Lower leg skin (tissue), 4 donors: ENCODE measurements at regions not wholly inside any gene's neighbourhood (a gene's known extent, or its start where the extent isn't known, plus 50 kb on each side); places are given as distances from the start of the nearest gene placed in this dataset.

ENCODE experiments used
- DNase-seq, 2 donors: peaks; one replicate each; pipeline ENCODE4 v3.0.0-alpha.2; 2019; ENCODE audit warnings: low spot score in 2 of 2
- H3K4me3 ChIP-seq: fragments of 200-600 bp; sonication (generic); 2 replicates; pipeline ENCODE4 v1.5.1; 2017; ENCODE audit warnings: mild to moderate bottlenecking, low read depth; ENCODE audit not compliant: poor library complexity, severe bottlenecking
- CTCF ChIP-seq, 3 donors: fragments of 450-650 bp; IDR thresholded peaks; one replicate each; pipeline ENCODE4 v1.5.1; 2016; ENCODE audit warnings: antibody characterized with exemption in 3 of 3, mild to moderate bottlenecking in 3 of 3, moderate library complexity in 2 of 3
- POLR2A ChIP-seq, 2 donors: fragments of 450-650 bp; IDR thresholded peaks; one replicate each; pipeline ENCODE4 v1.6.1; 2016 to 2017; ENCODE audit warnings: antibody characterized with exemption in 2 of 2, mild to moderate bottlenecking in 1 of 2, moderate library complexity in 1 of 2
- WGBS, 2 donors: methylation state at CpG; one replicate each; pipeline ENCODE4 v1.1.5; 2018; 5-methylcytosine and 5-hydroxymethylcytosine counted together
- intact Hi-C: fragments of 100-400 bp; cut with DNase I; formaldehyde crosslinking; loops from one replicate; pipeline ENCODE4 v1.15.0; 2023; ENCODE audit warnings: low total_unique reads

GRCh38 chr3:24850245-24850644 lies 355.6 kb upstream of the THRB start:
- no peak for TF ChIP-seq CTCF (IDR thresholded peaks at IDR 0.05)
- WGBS, 2 donors = 59 to 63% methylated on average over 2 of the region's 2 CpGs
- no peak for DNase-seq
- H3K4me3 ChIP-seq = no peak overlapping the region
- intact Hi-C loops = no loop called here

- DNase-seq = no peak
- WGBS, 2 donors = 39 to 49% methylated on average over 4 of the region's 4 CpGs
- no peak for TF ChIP-seq POLR2A (IDR thresholded peaks at IDR 0.05)
- TF ChIP-seq CTCF (IDR thresholded peaks at IDR 0.05) = no peak
- no peak overlapping the region for H3K4me3 ChIP-seq
- intact Hi-C loops = no loop called here
These were observed 359.2 kb upstream of the THRB start for GRCh38 chr3:24853685-24854490.

DNA sequence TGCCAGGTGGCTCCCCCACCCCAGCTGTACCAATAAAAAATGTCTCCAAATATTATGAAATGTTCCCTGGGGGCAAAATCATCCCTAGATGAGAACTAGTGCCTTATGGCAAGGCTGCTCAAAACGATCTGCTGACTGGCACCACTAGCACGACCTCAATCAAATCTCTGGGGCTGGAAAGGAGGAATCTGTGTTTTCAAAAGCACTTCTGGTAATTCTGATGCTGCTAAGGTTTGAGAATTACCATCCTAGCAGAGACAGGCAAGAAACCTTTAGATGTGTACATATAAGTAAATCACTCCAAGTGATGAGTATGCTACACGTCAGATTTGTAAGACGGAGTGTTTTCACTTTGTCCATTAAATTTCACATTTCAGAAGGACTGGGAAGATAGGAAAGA lies 360.1 kb upstream of the THRB start:
- no peak overlapping the region for H3K4me3 ChIP-seq
- no peak for DNase-seq
- intact Hi-C loops = no loop called here
- TF ChIP-seq CTCF (IDR thresholded peaks at IDR 0.05) (no peak), POLR2A (IDR thresholded peaks at IDR 0.05) (no peak)
- WGBS, 2 donors = 66 to 72% methylated on average over 4 of the region's 4 CpGs

DNA sequence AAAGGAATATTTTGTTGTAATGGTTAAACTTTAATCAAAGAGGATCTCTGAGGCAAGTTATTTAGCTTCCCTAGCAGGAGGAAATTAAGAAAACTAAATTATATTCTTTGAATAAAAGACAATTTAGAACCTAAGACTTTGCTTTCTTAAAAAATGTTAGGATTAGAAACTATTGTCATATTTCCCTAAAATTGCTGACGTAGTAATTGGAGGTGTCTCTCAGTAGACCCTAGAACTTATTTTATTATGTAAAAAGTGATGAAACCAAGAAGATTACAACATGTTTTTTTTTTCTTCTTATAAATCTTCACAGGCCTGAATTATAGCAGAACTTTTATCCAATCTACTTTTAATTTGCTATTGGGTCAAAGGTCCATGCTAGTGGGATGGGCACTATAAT lies 363.3 kb upstream of the THRB start:
- intact Hi-C loops = no loop called here
- DNase-seq = no peak
- H3K4me3 ChIP-seq = no peak overlapping the region
- 92 to 96% methylated on average over 1 of the region's 1 CpG for WGBS, 2 donors
- TF ChIP-seq POLR2A (IDR thresholded peaks at IDR 0.05) (no peak), CTCF (IDR thresholded peaks at IDR 0.05) (no peak)

GRCh38 chr3:24863215-24863614 lies 368.6 kb upstream of the THRB start:
- no peak for DNase-seq
- TF ChIP-seq POLR2A (IDR thresholded peaks at IDR 0.05) = no peak
- TF ChIP-seq CTCF (IDR thresholded peaks at IDR 0.05) = no peak
- intact Hi-C loops = no loop called here
- no peak overlapping the region for H3K4me3 ChIP-seq
- 71 to 75% methylated on average over 5 of the region's 5 CpGs for WGBS, 2 donors

GRCh38 chr3:24867783-24868182 lies 373.1 kb upstream of the THRB start:
- DNase-seq = no peak
- H3K4me3 ChIP-seq = no peak overlapping the region
- no peak for TF ChIP-seq CTCF (IDR thresholded peaks at IDR 0.05)
- no peak for TF ChIP-seq POLR2A (IDR thresholded peaks at IDR 0.05)
- intact Hi-C loops = no loop called here
- WGBS, 2 donors = 63 to 70% methylated on average over 4 of the region's 4 CpGs
